Uterus (tissue), 3 donors: ENCODE measurements at regions not wholly inside any gene's neighbourhood (a gene's known extent, or its start where the extent isn't known, plus 50 kb on each side); places are given as distances from the start of the nearest gene placed in this dataset.

Experiments used
- DNase-seq, 2 donors: peaks; one replicate each; pipeline ENCODE4 v3.0.0-alpha.2; 2019 to 2020
- H3K27ac ChIP-seq, 2 donors: fragments of 200-600 bp; sonication (generic); 1 replicate in 1 of 2; 2 replicates in 1 of 2; pipeline ENCODE4 v1.5.1; 2016 to 2018
- H3K27me3 ChIP-seq, 2 donors: fragments of 200-600 bp; sonication (generic); one replicate each; pipeline ENCODE4 v1.5.1; 2018 to 2019; ENCODE audit warnings: control low read depth in 1 of 2
- H3K36me3 ChIP-seq, 2 donors: fragments of 200-600 bp; sonication (generic); one replicate each; pipeline ENCODE4 v1.5.1; 2019; ENCODE audit warnings: control low read depth in 1 of 2
- H3K4me1 ChIP-seq, 2 donors: fragments of 200-600 bp; sonication (generic); one replicate each; pipeline ENCODE4 v1.5.1; 2018 to 2019; ENCODE audit warnings: control low read depth in 1 of 2
- H3K4me3 ChIP-seq, 2 donors: fragments of 200-600 bp; sonication (generic); 1 replicate in 1 of 2; 2 replicates in 1 of 2; pipeline ENCODE4 v1.5.1; 2018 to 2019; ENCODE audit warnings: mild to moderate bottlenecking in 1 of 2
- H3K9me3 ChIP-seq, 2 donors: fragments of 200-600 bp; sonication (generic); one replicate each; pipeline ENCODE4 v1.5.1; 2019; ENCODE audit warnings: control low read depth in 1 of 2
- POLR2A ChIP-seq, 2 donors: fragments of 450-650 bp; IDR thresholded peaks; one replicate each; pipeline ENCODE4 v1.6.1; 2016; ENCODE audit warnings: antibody characterized with exemption in 2 of 2, mild to moderate bottlenecking in 1 of 2, moderate library complexity in 1 of 2
- intact Hi-C: fragments of 100-400 bp; cut with DNase I; formaldehyde crosslinking; loops from one replicate; pipeline ENCODE4 v1.15.1; 2023; ENCODE audit warnings: low total_unique reads
- TF ChIP-seq, protein P1 (sequence below), 4 experiments: fragments of 200-600 bp in 2 of 4; fragments of 450-650 bp in 2 of 4; sonication (generic) in 2 of 4; IDR thresholded peaks; one replicate each; pipeline ENCODE4 v1.5.1; 2016 to 2019; ENCODE audit warnings: antibody characterized with exemption in 4 of 4, mild to moderate bottlenecking in 2 of 4, moderate library complexity in 1 of 4
- donor health status: DM: yes; HTN: yes; CAD: no.

DNA sequence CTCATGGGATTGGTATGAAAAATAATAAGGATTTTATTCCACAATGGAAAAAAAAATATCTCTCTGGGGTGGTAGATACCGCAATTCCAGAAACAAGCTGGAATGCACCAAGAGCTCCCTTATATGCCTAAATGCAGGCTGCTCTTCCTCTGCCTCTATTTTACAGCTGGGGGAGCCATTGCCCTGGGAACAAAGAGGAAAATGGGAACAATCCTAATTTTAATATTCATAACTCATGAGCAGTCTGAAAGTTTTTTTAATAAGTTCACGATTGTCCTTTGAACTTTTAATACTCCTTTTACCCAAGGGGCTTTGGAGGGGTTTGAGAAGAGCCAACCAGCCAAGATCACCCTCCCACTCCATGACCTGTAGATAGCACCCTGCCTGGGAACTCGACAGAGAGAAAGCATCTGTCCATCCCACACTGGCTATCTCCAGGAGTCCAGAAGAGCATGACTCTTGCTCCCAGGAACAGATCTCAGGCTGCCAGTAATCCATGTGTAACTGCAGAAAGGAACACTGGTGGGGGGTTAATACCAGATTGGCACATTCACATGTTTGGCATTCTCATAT, 74.7 kb downstream of the CD83 start:
- no peak for DNase-seq
- H3K4me1 ChIP-seq = no peaks in the 10 kb centered on the region
- H3K9me3 ChIP-seq = no peaks in the 10 kb centered on the region
- no peaks in the 10 kb centered on the region for H3K36me3 ChIP-seq
- H3K27me3 ChIP-seq = no peaks in the 10 kb centered on the region
- intact Hi-C loops = no loop called here
- H3K4me3 ChIP-seq = no peak overlapping the region
- no peak for TF ChIP-seq POLR2A (IDR thresholded peaks at IDR 0.05)
- TF ChIP-seq, protein P1, sequence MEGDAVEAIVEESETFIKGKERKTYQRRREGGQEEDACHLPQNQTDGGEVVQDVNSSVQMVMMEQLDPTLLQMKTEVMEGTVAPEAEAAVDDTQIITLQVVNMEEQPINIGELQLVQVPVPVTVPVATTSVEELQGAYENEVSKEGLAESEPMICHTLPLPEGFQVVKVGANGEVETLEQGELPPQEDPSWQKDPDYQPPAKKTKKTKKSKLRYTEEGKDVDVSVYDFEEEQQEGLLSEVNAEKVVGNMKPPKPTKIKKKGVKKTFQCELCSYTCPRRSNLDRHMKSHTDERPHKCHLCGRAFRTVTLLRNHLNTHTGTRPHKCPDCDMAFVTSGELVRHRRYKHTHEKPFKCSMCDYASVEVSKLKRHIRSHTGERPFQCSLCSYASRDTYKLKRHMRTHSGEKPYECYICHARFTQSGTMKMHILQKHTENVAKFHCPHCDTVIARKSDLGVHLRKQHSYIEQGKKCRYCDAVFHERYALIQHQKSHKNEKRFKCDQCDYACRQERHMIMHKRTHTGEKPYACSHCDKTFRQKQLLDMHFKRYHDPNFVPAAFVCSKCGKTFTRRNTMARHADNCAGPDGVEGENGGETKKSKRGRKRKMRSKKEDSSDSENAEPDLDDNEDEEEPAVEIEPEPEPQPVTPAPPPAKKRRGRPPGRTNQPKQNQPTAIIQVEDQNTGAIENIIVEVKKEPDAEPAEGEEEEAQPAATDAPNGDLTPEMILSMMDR (IDR thresholded peaks at IDR 0.05) = no peak
- H3K27ac ChIP-seq = no peak overlapping the region

DNA sequence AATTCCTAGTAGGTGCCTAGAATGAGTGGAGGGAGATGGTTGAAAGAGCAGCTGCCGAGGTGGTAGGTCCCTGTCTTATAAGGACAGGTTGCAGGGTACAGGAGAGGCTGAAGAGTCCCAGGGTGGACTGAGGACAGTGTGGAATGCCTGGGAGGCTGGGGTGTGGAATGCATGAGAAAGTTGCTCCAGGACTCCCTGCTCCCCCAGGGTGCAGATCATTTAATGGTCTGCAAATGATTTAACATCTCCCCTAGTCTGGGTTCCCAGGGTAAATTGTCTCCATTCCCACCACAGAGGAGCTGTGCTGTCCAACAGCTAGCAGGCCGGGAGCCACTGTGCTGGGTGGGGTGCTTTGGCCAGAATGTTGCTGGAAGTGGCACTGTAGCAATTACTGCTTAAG, 76.0 kb downstream of the CD83 start:
- Histone ChIP-seq H3K4me1 (no peaks in the 10 kb centered on the region), H3K9me3 (no peaks in the 10 kb centered on the region), H3K36me3 (no peaks in the 10 kb centered on the region), H3K4me3 (no peak overlapping the region), H3K27me3 (no peaks in the 10 kb centered on the region), H3K27ac (no peak overlapping the region)
- intact Hi-C loops = no loop called here
- TF ChIP-seq POLR2A (IDR thresholded peaks at IDR 0.05) = no peak
- TF ChIP-seq, protein P1 (IDR thresholded peaks at IDR 0.05) = no peak
- no peak for DNase-seq

DNA sequence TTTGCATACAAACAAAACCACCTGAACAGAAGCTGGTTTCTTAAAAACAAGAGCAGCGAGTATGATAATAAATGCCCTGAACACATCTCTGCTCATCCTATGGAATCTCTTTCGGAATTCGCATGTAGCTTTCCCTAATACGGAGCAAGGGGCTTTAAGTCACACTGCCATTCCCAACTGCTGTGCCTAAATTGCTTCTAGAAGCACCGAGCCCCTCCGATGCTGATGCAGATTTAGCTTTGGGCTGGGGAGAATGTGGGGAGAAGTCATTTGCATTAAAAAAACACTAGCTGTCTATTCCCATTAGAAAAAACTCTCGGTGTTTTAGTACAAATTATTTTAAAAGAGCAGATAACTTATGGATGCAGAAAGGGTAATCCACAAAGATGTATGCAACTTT, 76.9 kb downstream of the CD83 start:
- Histone ChIP-seq H3K4me1 (no peaks in the 10 kb centered on the region), H3K36me3 (no peaks in the 10 kb centered on the region)
- intact Hi-C loops = no loop called here

DNA sequence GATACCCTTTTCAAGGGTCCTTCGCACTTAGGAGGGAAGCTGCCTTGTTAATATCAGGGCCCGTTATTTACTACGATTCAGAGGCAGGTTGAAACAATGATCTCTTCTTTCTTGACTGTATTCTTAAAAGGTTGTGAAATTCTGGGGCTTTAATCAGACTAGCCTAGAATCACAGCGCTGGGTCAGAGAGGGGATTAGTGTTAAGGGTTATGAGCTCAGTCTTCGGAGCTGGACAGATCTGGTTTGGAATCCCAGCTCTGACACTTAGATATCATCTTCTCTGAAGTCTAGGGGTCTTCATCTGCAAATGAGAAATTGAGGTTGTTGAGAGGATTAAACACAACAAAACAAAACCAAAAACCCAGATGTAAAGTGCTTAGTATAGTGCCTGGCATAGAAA, 77.4 kb downstream of the CD83 start:
- Histone ChIP-seq H3K4me1 (no peaks in the 10 kb centered on the region), H3K36me3 (no peaks in the 10 kb centered on the region), H3K4me3 (no peak overlapping the region), H3K9me3 (no peaks in the 10 kb centered on the region), H3K27me3 (no peaks in the 10 kb centered on the region), H3K27ac (no peak overlapping the region)
- intact Hi-C loops = no loop called here
- TF ChIP-seq POLR2A (IDR thresholded peaks at IDR 0.05) = no peak
- TF ChIP-seq, protein P1 (IDR thresholded peaks at IDR 0.05) = no peak
- no peak for DNase-seq

More for the DNA sequence above, 76.9 kb downstream of the CD83 start:
- Histone ChIP-seq H3K4me3 (no peak overlapping the region), H3K27ac (no peak overlapping the region), H3K9me3 (no peaks in the 10 kb centered on the region), H3K27me3 (no peaks in the 10 kb centered on the region)
- TF ChIP-seq, protein P1 (IDR thresholded peaks at IDR 0.05) = no peak
- TF ChIP-seq POLR2A (IDR thresholded peaks at IDR 0.05) = no peak
- no peak for DNase-seq

DNA sequence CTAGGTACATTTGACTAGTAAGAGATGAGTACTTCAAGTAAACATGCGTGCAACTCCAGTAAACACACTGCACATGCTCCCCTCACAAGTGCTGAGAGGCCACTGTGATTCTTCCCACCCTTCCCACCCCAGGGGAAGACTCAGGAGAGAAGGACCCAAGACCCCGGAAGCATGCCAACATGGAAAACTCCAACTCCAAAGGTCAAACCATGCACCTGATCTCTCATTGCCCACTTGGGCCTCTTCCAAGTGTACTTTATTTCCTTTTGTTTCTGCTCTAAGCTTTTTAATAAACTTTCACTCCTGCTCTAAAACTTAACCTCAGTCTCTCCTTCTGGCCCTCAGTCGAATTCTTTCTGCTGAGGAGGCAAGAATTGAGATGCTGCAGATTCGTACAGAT, 78.5 kb downstream of the CD83 start:
- Histone ChIP-seq H3K4me1 (no peaks in the 10 kb centered on the region), H3K27me3 (no peaks in the 10 kb centered on the region), H3K4me3 (no peak overlapping the region), H3K27ac (no peak overlapping the region), H3K9me3 (no peaks in the 10 kb centered on the region), H3K36me3 (no peaks in the 10 kb centered on the region)
- DNase-seq = no peak
- intact Hi-C loops = no loop called here
- TF ChIP-seq, protein P1 (IDR thresholded peaks at IDR 0.05) = no peak
- no peak for TF ChIP-seq POLR2A (IDR thresholded peaks at IDR 0.05)
